DMS153 (cell line): ENCODE measurements at regions not wholly inside any gene's neighbourhood (a gene's known extent, or its start where the extent isn't known, plus 50 kb on each side); places are given as distances from the start of the nearest gene placed in this dataset.
A peak's percentile ranks its signal among the peaks of the same experiment; 100 is the strongest.

Experiments
- DNase-seq: peaks from one replicate; lab custom pipeline; 2025; lab: John Stamatoyannopoulos, UW

- DNase-seq = no peak
These were observed 164.7 kb downstream of the GNAT3 start for GRCh38 chr7:80347173-80347572.

- DNase-seq = no peak
These were observed 165.2 kb downstream of the GNAT3 start for GRCh38 chr7:80346704-80347103.

GRCh38 chr7:80335511-80336231 is 176.2 kb downstream of the GNAT3 start:
- peak; percentile 87 for DNase-seq

GRCh38 chr7:80334908-80335307 is 177.0 kb downstream of the GNAT3 start:
- DNase-seq = no peak

DNA sequence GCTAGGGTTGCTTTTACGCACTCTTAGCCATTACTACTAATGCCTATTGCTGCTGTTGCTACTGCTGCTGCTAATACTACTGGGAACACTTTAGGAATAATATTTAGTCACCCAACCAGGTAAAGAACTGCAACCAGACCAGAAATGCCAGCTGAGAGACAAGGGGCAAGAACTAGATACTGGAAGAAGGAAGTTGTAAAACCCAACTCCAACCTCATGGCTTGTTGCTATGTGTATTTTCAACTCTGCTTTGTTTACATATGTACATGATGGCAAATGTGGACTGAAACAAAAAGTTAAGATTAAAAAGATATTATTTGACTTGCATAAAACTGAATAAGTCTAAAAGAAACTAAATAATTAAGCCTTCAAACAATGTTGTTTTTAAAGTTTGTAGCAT is 177.7 kb downstream of the GNAT3 start:
- DNase-seq = peak; percentile 42

DNA sequence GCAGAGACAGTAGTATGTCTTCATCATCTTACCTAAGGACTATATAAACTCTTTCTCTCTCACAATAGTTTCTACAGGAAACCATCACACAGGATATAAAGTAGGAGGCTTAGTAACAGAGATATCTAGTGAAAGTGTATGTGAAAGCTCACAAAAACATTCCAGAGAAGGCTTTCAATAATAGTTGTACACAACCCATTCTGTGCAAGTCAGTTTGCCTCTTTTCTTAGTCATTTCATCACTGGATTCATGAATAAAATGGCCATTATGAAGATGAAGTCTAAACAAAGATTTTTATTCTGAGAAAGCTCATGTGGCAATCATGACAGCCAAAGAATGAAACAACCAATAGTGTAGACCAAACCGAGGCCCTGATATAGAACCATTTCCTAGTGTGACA is 178.8 kb downstream of the GNAT3 start:
- DNase-seq = no peak

DNA sequence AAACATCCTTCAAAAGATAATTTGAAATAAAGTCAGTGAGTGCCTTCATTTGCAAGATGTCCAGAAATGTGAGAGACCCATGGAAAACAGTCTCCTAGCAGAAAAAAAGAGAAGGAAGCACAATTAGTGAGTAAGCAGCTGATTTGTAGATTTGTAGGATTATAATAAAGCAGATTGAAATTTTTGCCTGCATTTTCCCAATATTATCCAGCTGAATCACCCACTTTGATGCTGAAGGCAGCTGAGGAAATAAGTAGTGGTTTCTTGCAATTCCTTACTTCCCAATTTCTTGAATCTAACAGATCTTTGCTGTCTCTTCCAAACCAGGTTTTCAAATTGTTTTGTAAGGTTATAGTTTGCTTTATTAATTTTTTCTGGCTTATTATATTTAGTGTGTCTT is 181.4 kb downstream of the GNAT3 start:
- DNase-seq = no peak

DNA sequence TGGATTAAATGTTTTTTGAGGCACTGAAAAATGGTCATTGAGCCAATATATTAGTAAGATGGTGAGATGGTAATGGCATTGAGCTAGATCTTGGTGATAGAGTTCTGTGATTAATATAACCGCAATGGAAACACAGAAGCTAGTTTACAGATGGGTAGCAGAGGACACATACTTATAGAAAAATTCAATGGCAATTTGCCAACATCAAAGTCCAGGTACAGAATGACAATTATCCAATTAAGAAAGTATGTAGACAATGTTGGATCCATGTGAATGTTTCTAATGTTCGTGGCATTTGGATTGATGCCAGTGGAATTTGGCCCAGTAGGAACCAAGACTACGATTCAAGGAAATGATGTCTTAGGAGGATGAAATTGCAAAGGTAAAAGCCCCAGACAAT is 187.8 kb downstream of the GNAT3 start:
- DNase-seq = no peak

- no peak for DNase-seq
These were observed 184.8 kb downstream of the GNAI1 start for GRCh38 chr7:80319461-80319860.

DNA sequence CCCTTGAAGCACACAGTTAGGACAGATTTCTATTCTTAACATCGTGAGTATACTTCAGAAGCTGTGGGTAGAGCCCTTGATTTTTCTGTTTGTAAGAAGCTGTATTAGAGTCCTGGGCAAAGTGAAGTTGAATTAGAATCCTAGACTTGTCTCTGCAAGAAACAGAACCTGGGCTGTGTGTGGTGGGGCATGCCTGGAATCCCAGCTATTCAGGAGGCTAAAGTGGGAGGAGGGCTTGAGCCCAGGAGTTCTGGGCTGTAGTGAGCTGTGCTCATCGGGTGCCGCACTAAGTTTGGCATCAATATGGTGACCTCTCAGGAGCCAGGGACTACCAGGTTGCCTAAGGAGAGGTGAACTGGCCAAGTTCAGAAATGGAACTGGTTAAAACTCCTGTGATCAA is 183.4 kb downstream of the GNAI1 start:
- no peak for DNase-seq

DNA sequence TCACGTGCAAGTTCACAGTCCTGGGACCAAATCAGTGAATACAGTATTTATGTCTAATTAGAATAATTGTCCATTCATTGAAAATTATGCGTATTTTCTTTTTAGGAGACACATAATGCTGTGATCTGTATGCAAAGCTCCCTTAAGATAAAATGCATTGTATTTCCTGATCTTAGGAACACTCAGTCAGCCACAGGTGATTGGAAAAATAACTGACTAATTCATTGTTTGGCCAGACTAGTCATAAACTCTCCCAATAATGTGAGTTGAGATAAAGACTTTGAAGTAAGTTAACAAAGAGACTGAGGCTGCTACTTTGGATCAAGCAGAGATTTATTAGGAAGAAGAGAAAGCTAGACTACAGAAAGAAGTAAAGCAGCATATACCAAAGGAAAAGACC is 182.2 kb downstream of the GNAI1 start:
- no peak for DNase-seq

DNA sequence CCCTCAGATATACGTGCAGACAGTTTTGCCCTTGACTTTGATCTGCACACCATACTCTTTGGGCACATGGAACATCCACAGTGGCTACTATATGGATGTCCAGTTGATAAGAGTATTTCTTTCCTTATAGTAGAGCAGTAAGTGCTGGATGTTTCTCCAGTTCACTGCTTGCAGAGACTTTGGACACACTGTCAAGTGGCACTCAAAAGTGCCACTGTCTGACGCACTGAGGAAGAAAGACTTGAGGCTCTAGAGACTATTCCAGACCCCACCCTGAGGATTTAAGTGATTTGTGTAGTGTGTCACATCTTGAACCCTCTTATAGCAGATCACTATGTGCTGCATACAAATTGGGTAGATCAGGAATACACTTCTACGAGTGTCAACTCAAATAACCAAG is 179.1 kb downstream of the GNAI1 start:
- no peak for DNase-seq

DNA sequence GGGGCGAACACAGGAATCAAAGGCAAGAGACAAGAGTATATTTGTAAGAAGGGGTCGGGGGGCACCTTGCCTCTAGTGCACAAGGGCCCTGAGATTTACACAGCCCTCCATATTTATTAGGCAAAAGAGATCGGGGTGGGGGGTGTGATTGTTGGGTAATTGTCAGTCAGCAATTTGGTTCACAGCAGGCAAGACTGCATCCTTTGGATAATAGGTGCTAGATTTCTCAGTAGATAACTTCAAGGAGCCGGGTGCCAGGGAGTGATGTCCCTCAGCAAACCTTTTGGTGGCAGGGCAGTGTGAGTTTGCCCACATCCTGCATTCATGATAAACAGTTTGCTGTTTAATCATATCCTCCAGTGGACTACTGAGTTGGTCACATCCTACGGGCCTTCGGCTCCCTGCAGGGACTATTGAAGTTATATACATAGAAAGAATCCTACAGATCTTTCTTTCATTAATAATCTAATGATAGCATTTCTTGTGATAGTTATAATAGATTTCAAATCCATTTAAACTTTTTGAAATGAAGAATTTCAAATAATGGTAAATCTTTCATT is 178.5 kb downstream of the GNAI1 start:
- no peak for DNase-seq

- DNase-seq = peak; percentile 93
These were observed 177.6 kb downstream of the GNAI1 start for GRCh38 chr7:80312139-80312661.

- no peak for DNase-seq
These were observed 176.7 kb downstream of the GNAI1 start for GRCh38 chr7:80311313-80311712.

- no peak for DNase-seq
These were observed 175.4 kb downstream of the GNAI1 start for GRCh38 chr7:80309971-80310549.

GRCh38 chr7:80309377-80309776 is 174.7 kb downstream of the GNAI1 start:
- no peak for DNase-seq

DNA sequence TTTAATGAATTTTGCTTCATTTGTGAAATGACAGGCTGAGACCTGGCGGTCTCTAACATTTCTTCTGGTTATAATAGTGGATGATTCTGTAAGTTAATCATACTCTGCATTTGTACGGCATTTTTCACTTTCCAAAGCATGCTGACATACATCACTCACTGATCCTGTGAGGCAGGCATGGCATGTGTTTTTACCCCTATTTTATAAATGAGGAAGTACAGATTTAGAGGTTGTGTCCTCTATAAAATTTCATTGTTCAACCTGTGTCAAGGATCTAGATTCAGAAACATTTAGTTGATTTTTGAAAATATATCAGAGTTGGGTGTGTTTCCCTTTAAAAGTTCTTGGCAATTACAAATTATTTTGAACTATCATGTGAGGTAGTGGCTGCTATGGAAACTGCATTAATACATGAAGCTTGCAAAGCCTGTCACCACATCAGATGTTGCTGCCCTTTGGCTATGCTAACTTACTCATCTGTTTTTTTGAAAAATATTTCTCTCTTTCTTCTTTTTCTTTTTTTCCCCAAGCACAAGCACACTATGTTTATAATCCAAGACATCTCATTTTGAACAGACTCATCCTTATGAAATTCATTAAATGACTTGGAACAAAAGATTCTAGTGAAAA is 172.7 kb downstream of the GNAI1 start:
- no peak for DNase-seq

GRCh38 chr7:80303315-80303714 is 168.7 kb downstream of the GNAI1 start:
- no peak for DNase-seq

GRCh38 chr7:80302636-80303035 is 168.0 kb downstream of the GNAI1 start:
- DNase-seq = no peak

DNA sequence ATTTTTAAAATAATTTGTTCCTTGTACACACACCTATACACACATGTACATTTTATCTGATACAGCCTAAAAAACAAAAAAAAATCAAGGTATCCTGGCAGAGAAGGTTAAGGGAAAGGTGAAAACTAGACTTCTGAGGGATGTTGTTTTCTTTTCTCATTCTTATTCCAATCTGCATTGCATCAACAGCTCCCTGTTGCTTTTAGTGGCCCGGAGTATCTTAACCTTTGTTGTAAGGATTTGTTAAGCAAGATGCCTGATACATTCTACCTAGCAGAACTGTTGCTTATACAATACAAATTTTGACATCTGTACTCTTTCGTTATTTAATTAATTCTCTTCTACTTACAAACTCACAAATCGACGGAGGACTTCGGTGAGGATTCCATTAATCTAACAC is 167.4 kb downstream of the GNAI1 start:
- DNase-seq = no peak

DNA sequence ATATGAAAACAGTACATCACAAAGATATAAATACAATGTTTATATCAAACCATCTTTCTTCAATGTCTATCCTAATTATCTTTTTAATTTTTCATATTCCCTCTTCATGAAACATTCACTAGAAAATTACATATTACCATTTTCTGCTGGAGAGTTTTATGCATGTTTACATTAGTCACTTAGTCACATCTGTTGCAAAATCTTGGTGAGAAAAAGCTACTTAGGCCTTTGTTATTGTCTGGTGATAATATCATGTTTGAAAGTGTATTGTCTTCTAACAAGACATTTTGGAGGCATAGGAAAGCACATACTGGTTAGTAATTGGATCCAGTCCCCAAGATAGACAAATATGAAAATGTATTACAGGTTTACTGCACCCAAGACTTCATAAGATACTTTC is 163.6 kb downstream of the GNAI1 start:
- no peak for DNase-seq

DNA sequence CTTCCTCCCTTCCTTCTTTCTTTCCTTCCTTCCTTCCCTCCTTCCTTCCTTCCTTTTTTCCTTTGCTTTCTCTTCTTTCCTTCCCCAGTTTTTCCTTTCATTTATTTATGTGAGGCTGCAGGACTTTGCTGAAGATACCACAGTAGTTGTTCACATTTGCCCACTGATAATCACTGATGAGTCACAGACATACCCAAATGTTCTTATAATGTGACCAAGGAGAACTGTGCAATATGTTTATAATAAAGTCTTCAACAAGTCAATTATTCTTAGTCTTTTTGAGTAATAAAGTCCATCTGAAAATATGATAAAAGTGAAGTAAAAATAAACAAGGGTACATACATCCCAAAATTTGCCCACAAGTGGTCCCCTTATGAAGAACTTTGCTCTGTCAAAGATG is 159.7 kb downstream of the GNAI1 start:
- no peak for DNase-seq
